ENCODE measurements at regions not wholly inside any gene's neighbourhood (a gene's known extent, or its start where the extent isn't known, plus 50 kb on each side); places are given as distances from the start of the nearest gene placed in this dataset.

DNA sequence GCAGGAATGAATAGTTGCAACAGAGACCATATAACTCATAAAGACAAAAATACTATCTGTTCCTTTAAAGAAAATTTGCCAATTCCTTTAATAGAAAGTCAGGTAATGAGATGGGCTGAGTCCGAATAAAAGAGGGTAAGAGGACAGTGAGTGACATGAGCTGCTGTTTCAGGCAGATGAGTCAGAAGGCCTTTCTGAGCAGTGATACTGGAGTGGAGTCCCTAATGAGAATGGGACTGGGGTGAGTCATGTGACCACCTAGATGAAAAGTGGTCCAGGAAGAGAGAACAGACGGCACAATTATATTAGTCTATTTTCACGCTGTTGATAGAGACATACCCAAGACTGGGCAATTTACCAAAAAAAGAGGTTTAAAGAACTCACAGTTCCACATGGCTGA, 393.7 kb downstream of the BCL11B start:
- Mint-ChIP-seq H3K4me3 (no peak overlapping the region), H3K4me1 (ENCODE audit: low read depth) (peaks cover 11% of the 10 kb centered on the region), H3K36me3 (ENCODE audit: insufficient read depth in 2 of 2) (peaks cover 8 to 9% of the 10 kb centered on the region in 2 donors), H3K27ac (no peak overlapping the region), H3K27me3 (ENCODE audit: low read depth) (no peaks in the 10 kb centered on the region), H3K9me3 (peaks cover 12 to 14% of the 10 kb centered on the region in 2 donors)
- ATAC-seq (replicated peaks in 1 of 2): no peak
- no peak for DNase-seq

DNA sequence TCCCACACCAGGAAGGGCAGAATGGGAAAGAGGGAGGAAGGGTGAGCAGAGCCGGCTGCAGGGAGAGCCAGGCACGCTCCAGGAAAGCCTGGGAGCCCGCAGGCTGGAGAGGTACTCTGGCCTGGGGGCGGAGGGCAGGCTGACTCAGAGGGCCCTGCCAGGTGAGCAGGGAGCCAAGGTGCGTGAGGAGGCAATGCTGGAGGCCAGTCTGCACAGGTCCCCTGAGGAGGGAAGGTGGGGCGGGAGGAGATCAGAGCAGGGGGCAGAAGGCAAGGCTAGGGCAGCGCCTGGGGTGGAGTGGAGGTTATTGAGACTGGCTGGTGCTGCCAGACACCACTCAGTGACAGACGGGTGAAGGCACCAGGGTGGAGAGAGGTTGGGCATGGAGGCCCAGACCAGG, 385.0 kb downstream of the BCL11B start:
- Mint-ChIP-seq H3K4me1 (ENCODE audit: low read depth) (no peaks in the 10 kb centered on the region), H3K9me3 (no peaks in the 10 kb centered on the region), H3K27me3 (ENCODE audit: low read depth) (no peaks in the 10 kb centered on the region), H3K4me3 (no peak overlapping the region), H3K36me3 (ENCODE audit: insufficient read depth in 2 of 2) (no peaks in the 10 kb centered on the region), H3K27ac (no peak overlapping the region)
- no peak for DNase-seq
- no peak for ATAC-seq (replicated peaks in 1 of 2)

GRCh38 chr14:98888281-98888680, 383.7 kb downstream of the BCL11B start:
- ATAC-seq (replicated peaks in 1 of 2): no peak
- Mint-ChIP-seq H3K27ac (no peak overlapping the region), H3K36me3 (ENCODE audit: insufficient read depth in 2 of 2) (no peaks in the 10 kb centered on the region), H3K4me3 (no peak overlapping the region), H3K4me1 (ENCODE audit: low read depth) (no peaks in the 10 kb centered on the region), H3K27me3 (ENCODE audit: low read depth) (no peaks in the 10 kb centered on the region), H3K9me3 (no peaks in the 10 kb centered on the region)
- DNase-seq: no peak

DNA sequence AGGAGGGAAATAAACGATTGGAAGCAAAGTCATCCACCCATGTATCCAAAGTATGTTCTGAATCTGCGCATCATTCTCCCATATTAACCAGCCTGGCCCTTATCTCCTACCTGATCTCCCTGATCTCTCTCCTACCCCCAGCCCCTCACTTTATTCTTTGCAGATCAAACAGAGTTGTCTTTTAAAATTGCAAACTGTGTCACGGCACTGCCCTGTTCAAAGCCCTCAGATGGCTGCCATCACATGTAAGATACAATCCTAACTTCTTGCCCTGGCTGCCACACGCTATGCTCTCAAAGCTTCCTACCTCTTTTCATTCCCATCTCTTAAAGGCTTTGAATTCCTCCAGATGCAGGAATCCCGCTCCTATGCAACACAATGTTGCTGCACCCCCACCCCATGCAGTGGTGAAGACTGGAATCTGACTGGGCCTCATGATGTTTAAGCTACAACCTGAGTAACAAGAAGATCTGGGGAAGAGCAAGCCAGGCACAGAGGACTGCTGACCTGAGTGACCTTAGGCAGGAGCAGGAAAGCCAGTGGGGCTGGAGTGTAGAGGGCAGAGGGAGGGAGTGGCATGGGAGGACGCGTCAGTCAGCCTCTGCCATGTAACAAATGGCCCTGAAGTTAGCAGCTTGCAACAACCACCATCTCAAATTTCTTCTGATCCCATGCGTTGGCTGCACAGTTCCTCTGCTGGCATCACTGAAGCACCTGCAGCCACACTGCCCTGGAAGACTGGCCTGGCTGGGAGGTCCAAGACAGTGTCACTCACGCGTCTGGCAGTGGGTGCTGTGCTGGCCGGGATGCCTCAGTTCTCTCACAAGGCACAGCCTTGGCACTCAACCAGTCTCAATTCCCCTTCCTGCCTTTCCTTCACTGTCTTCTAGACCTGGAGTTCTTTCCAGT, 382.8 kb downstream of the BCL11B start:
- no peaks in the 10 kb centered on the region for H3K9me3 Mint-ChIP-seq
- no peak overlapping the region for H3K27ac Mint-ChIP-seq
- H3K27me3 Mint-ChIP-seq (ENCODE audit: low read depth): no peaks in the 10 kb centered on the region
- ATAC-seq (replicated peaks in 1 of 2) (no peak), DNase-seq (no peak)
- H3K4me1 Mint-ChIP-seq (ENCODE audit: low read depth): no peaks in the 10 kb centered on the region
- H3K4me3 Mint-ChIP-seq: no peak overlapping the region
- no peaks in the 10 kb centered on the region for H3K36me3 Mint-ChIP-seq (ENCODE audit: insufficient read depth in 2 of 2)

- no peaks in the 10 kb centered on the region for H3K9me3 Mint-ChIP-seq
- no peak for ATAC-seq (replicated peaks in 1 of 2)
- DNase-seq: no peak
- no peak overlapping the region for H3K4me3 Mint-ChIP-seq
- no peaks in the 10 kb centered on the region for H3K4me1 Mint-ChIP-seq (ENCODE audit: low read depth)
- H3K27ac Mint-ChIP-seq: no peak overlapping the region
- no peaks in the 10 kb centered on the region for H3K27me3 Mint-ChIP-seq (ENCODE audit: low read depth)
- H3K36me3 Mint-ChIP-seq (ENCODE audit: insufficient read depth in 2 of 2): no peaks in the 10 kb centered on the region
These were observed 382.2 kb downstream of the BCL11B start for GRCh38 chr14:98889836-98890185.

GRCh38 chr14:98890556-98891340, 381.2 kb downstream of the BCL11B start:
- no peak for ATAC-seq (replicated peaks in 1 of 2)
- Mint-ChIP-seq H3K36me3 (ENCODE audit: insufficient read depth in 2 of 2) (no peaks in the 10 kb centered on the region), H3K27ac (no peak overlapping the region)

DNA sequence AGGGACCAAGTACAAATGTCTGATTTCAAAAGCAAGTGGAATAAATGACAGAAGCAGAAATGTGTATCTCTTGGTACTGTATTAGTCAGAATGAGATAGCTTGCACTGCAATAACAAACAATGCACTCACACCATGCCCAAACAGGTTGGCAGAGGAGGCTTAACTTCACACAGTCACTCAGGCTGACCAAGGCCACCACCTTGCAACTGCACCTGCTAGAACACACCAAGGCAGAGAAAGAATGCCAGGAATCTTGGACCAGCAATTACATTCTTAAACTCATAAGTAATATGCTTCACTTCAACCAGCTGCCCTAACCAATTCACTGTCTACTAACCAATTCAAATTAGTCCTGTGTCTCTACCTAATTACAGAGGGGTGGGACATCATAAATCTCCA, 378.3 kb downstream of the BCL11B start:
- no peak overlapping the region for H3K27ac Mint-ChIP-seq
- DNase-seq (no peak), ATAC-seq (replicated peaks in 1 of 2) (no peak)
- peaks cover 0 to 2% of the 10 kb centered on the region in 2 donors for H3K36me3 Mint-ChIP-seq (ENCODE audit: insufficient read depth in 2 of 2)
- no peak overlapping the region for H3K4me3 Mint-ChIP-seq
- no peaks in the 10 kb centered on the region for H3K9me3 Mint-ChIP-seq
- H3K4me1 Mint-ChIP-seq (ENCODE audit: low read depth): no peaks in the 10 kb centered on the region
- H3K27me3 Mint-ChIP-seq (ENCODE audit: low read depth): no peaks in the 10 kb centered on the region

More at GRCh38 chr14:98890556-98891340, 381.2 kb downstream of the BCL11B start:
- Mint-ChIP-seq H3K4me1 (ENCODE audit: low read depth) (no peaks in the 10 kb centered on the region), H3K27me3 (ENCODE audit: low read depth) (no peaks in the 10 kb centered on the region), H3K9me3 (no peaks in the 10 kb centered on the region), H3K4me3 (no peak overlapping the region)
- no peak for DNase-seq

GRCh38 chr14:98894600-98894999, 377.4 kb downstream of the BCL11B start:
- Mint-ChIP-seq H3K4me3 (no peak overlapping the region), H3K36me3 (ENCODE audit: insufficient read depth in 2 of 2) (peaks cover 0 to 2% of the 10 kb centered on the region in 2 donors), H3K9me3 (no peaks in the 10 kb centered on the region), H3K4me1 (ENCODE audit: low read depth) (no peaks in the 10 kb centered on the region), H3K27ac (no peak overlapping the region), H3K27me3 (ENCODE audit: low read depth) (no peaks in the 10 kb centered on the region)
- ATAC-seq (replicated peaks in 1 of 2): no peak
- DNase-seq: no peak

DNA sequence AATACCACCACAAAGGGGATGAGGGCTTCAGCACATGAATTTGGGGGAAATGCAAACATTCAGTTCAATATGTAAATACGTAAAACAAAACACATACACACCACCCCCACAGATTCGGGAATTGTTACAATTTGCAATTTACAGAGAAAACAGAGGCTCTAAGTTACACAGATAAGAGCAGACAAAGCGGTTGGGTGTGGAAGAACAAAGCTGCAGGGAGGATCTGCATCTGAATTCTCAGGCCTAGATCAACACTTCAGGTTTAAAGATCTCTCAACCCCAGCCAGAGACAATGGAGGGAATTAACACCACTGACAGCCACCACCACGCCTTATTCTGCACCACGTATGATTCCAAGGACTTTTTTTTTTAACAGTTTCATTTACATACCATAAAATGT, 375.5 kb downstream of the BCL11B start:
- no peaks in the 10 kb centered on the region for H3K4me1 Mint-ChIP-seq (ENCODE audit: low read depth)
- no peaks in the 10 kb centered on the region for H3K9me3 Mint-ChIP-seq
- H3K27ac Mint-ChIP-seq: no peak overlapping the region
- H3K36me3 Mint-ChIP-seq (ENCODE audit: insufficient read depth in 2 of 2): peaks cover 0 to 2% of the 10 kb centered on the region in 2 donors
- H3K4me3 Mint-ChIP-seq: no peak overlapping the region
- no peaks in the 10 kb centered on the region for H3K27me3 Mint-ChIP-seq (ENCODE audit: low read depth)
- no peak for ATAC-seq (replicated peaks in 1 of 2)
- DNase-seq: no peak

DNA sequence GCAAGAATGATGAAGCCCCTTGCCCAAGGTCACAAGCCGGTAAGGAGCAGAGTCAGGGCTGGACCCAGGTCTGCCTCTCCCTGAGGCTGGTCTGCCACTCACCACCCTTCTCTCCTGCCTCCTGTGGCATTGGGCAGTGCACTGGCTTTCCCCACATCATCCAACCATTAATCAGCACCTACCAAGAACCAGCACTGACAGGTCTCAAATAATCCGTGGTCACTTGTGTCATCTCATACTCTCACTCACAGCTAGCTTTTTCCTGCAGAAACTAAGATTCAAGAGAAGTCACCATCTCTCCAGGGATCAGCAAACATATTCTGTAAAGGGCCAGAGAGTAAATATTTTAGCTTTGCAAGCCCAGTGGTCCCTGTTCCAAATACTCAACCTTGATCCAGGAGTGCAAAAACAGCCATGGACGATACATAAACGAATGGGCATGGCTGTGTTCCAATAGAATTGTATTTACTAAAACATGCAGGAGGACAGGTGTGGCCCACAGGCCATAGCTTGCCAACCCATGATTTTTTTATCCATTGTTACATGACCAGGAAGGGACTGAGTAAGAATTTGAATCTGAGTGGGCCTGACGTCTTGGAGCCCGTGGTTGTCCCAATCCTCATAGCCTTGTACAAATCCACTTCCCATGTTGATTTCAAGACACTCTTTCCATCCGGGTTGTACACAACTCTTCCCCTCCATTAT, 374.2 kb downstream of the BCL11B start:
- no peaks in the 10 kb centered on the region for H3K9me3 Mint-ChIP-seq
- no peak overlapping the region for H3K27ac Mint-ChIP-seq
- no peaks in the 10 kb centered on the region for H3K4me1 Mint-ChIP-seq (ENCODE audit: low read depth)
- no peaks in the 10 kb centered on the region for H3K27me3 Mint-ChIP-seq (ENCODE audit: low read depth)
- H3K36me3 Mint-ChIP-seq (ENCODE audit: insufficient read depth in 2 of 2): peaks cover 0 to 2% of the 10 kb centered on the region in 2 donors
- DNase-seq (no peak), ATAC-seq (replicated peaks in 1 of 2) (no peak)
- no peak overlapping the region for H3K4me3 Mint-ChIP-seq

DNA sequence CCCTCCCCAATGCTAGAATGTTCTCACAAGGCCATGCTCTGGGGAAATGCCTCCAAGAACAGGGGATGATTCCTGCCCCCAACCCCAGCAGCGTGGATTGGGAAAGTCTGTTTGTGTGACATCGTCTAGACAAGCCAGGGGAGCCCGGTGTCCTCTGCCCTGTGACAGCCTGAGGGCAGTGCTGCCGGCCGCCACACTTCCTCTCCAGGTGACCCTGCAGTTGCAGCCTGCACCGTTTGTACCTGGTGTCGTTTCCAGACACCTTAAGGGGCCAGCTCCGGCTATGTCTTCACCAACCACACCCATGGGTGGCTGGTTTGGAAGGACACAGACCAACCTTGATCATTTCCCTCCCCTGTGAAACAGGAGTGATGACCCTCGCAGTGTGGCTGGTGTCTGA, 372.6 kb downstream of the BCL11B start:
- H3K36me3 Mint-ChIP-seq (ENCODE audit: insufficient read depth in 2 of 2): peaks cover 0 to 2% of the 10 kb centered on the region in 2 donors
- no peaks in the 10 kb centered on the region for H3K4me1 Mint-ChIP-seq (ENCODE audit: low read depth)
- ATAC-seq (replicated peaks in 1 of 2): no peak
- H3K27me3 Mint-ChIP-seq (ENCODE audit: low read depth): no peaks in the 10 kb centered on the region
- no peaks in the 10 kb centered on the region for H3K9me3 Mint-ChIP-seq
- no peak overlapping the region for H3K4me3 Mint-ChIP-seq
- H3K27ac Mint-ChIP-seq: no peak overlapping the region
- no peak for DNase-seq

- Mint-ChIP-seq H3K4me1 (ENCODE audit: low read depth) (no peaks in the 10 kb centered on the region), H3K36me3 (ENCODE audit: insufficient read depth in 2 of 2) (peaks cover 0 to 2% of the 10 kb centered on the region in 2 donors), H3K9me3 (no peaks in the 10 kb centered on the region), H3K27ac (no peak overlapping the region), H3K4me3 (no peak overlapping the region), H3K27me3 (ENCODE audit: low read depth) (no peaks in the 10 kb centered on the region)
- DNase-seq (no peak), ATAC-seq (replicated peaks in 1 of 2) (no peak)
These were observed 371.8 kb downstream of the BCL11B start for GRCh38 chr14:98900236-98900635.

DNA sequence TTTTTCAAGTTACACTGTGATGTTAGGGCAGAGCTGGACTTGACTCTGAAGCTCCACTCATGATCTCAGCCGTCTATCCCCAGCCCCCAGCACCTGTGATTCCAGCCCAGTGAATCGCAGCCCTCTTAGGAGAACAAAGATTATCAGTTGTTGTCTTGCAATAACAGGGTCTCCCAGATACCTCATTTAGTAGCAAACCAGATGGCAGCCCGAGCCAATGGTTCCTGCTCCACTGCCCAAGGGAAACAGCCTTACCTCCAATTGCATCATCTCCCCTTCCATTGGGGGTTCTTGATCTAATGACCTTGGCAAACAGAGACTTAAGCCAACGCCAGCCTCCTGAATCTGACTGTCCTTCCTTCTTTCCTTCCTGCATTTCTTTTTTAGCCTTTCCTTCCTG, 371.2 kb downstream of the BCL11B start:
- Mint-ChIP-seq H3K36me3 (ENCODE audit: insufficient read depth in 2 of 2) (peaks cover 0 to 2% of the 10 kb centered on the region in 2 donors), H3K9me3 (no peaks in the 10 kb centered on the region), H3K27ac (no peak overlapping the region), H3K4me3 (no peak overlapping the region), H3K27me3 (ENCODE audit: low read depth) (no peaks in the 10 kb centered on the region), H3K4me1 (ENCODE audit: low read depth) (no peaks in the 10 kb centered on the region)
- ATAC-seq (replicated peaks in 1 of 2) (no peak), DNase-seq (no peak)
